K562 (cell line): ENCODE measurements at regions not wholly inside any gene's neighbourhood (a gene's known extent, or its start where the extent isn't known, plus 50 kb on each side); places are given as distances from the start of the nearest gene placed in this dataset.

Source experiments
- ATAC-seq: fragments of 200-7000 bp; cut with Tn5 transposase; 3 replicates; pipeline ENCODE4 v1.9.1; 2020; ENCODE audit warnings: moderate library complexity
- BruUV-seq: library from RNA; stranded (reverse); fragments of 400-500 nt; replicated peaks from 2 replicates; lab custom pipeline; 2021; lab: Mats Ljungman, UMichigan
- CTCF ChIA-PET: fragments of 300-600 bp; formaldehyde crosslinking; extraction: SDS; loops from one replicate; lab custom pipeline; 2021; ENCODE audit warnings: low intra/inter-chr PET ratio; lab: Yijun Ruan, JAX
- POLR2A ChIA-PET: fragments of 300-600, 350-650 bp; sonication (Branson Sonifier 250); formaldehyde crosslinking; extraction: SDS; loops from one replicate; lab custom pipeline; 2021; ENCODE audit warnings: antibody characterized with exemption, inconsistent platforms; lab: Yijun Ruan, JAX
- DNase-seq, 4 experiments: peaks; one replicate each; pipeline versions ENCODE4 v3.0.0 to v3.0.0-alpha.2; 2011 to 2018; ENCODE audit warnings: low spot score in 3 of 4, mixed read lengths in 3 of 4; ENCODE audit errors: extremely low read depth in 1 of 4
- FAIRE-seq: peaks from 2 replicates; lab custom pipeline; 2011; peaks lifted over from hg19 to GRCh38; lab: Jason Lieb, UNC
- H2AFZ ChIP-seq: 2 replicates; pipeline ENCODE4 v1.6.0; 2011; ENCODE audit warnings: low read depth, low read length, control low read depth, inconsistent platforms
- H3K27ac ChIP-seq: fragments of 200-600 bp; 3 replicates; pipeline ENCODE4 v1.8.0; 2011; ENCODE audit warnings: low read depth, mild to moderate bottlenecking, control low read depth, inconsistent platforms, low read length, moderate library complexity, mixed read lengths; ENCODE audit errors: extremely low read depth
- H3K27me3 ChIP-seq, 2 experiments: fragments of 300-600 bp in 1 of 2; 2 replicates in 1 of 2; 3 replicates in 1 of 2; pipeline versions ENCODE4 v1.6.0 to v1.8.0; 2011; ENCODE audit warnings: inconsistent platforms in 2 of 2, low read length in 2 of 2, mild to moderate bottlenecking in 1 of 2, mixed read lengths in 1 of 2, moderate library complexity in 1 of 2; ENCODE audit not compliant: control insufficient read depth in 2 of 2, insufficient read depth in 2 of 2
- H3K36me3 ChIP-seq: fragments of 300-600 bp; 3 replicates; pipeline ENCODE4 v1.8.0; 2011; ENCODE audit warnings: mild to moderate bottlenecking, low read length, inconsistent platforms; ENCODE audit not compliant: control insufficient read depth, insufficient read depth
- H3K4me1 ChIP-seq, 2 experiments: fragments of 200-600 bp in 1 of 2; replicated peaks in 1 of 2; 2 replicates in 1 of 2; 3 replicates in 1 of 2; pipeline versions ENCODE4 v1.5.1 to v1.8.0; 2011; ENCODE audit warnings: inconsistent platforms in 2 of 2, low read length in 2 of 2, mild to moderate bottlenecking in 1 of 2, mixed read lengths in 1 of 2, moderate library complexity in 1 of 2; ENCODE audit not compliant: control insufficient read depth in 2 of 2, insufficient read depth in 2 of 2
- H3K4me2 ChIP-seq: 2 replicates; pipeline ENCODE4 v1.6.1; 2011; ENCODE audit warnings: low read length, control low read depth, inconsistent platforms, mixed read lengths; ENCODE audit not compliant: insufficient read depth
- H3K4me3 ChIP-seq: fragments of 200-600 bp; sonication (generic), shearing (Covaris generic); 2 replicates; pipeline ENCODE4 v1.5.1; 2016; ENCODE audit warnings: control low read depth, inconsistent platforms
- H3K79me2 ChIP-seq: fragments of 200-600 bp; 3 replicates; pipeline ENCODE4 v1.8.0; 2011; ENCODE audit warnings: low read length, inconsistent platforms; ENCODE audit not compliant: control insufficient read depth, insufficient read depth
- H3K9ac ChIP-seq, 2 experiments: 2 replicates each; pipeline versions ENCODE4 v1.6.0 to v1.6.1; 2011; ENCODE audit warnings: low read depth in 2 of 2, low read length in 2 of 2, control low read depth in 1 of 2, inconsistent platforms in 1 of 2, mild to moderate bottlenecking in 1 of 2, mixed read lengths in 1 of 2; ENCODE audit not compliant: insufficient read depth in 1 of 2
- H3K9me1 ChIP-seq: one replicate; pipeline ENCODE4 v1.6.0; 2011; ENCODE audit warnings: inconsistent platforms, mild to moderate bottlenecking, low read length, moderate library complexity; ENCODE audit not compliant: control insufficient read depth, insufficient read depth
- H3K9me3 ChIP-seq: replicated peaks from 2 replicates; pipeline ENCODE4 v1.5.1; 2011; ENCODE audit warnings: low read depth, low read length, inconsistent platforms; ENCODE audit not compliant: control insufficient read depth, insufficient read depth
- H4K20me1 ChIP-seq: replicated peaks from 2 replicates; pipeline ENCODE4 v1.6.1; 2011; ENCODE audit warnings: low read length, inconsistent platforms, mixed read lengths; ENCODE audit not compliant: control insufficient read depth, insufficient read depth
- PHB2 ChIP-seq: fragments of 450-650 bp; IDR thresholded peaks from 2 replicates; pipeline ENCODE4 v1.6.1; 2017; ENCODE audit warnings: low read depth
- ZNF143 ChIP-seq: sonication (generic); formaldehyde crosslinking; IDR thresholded peaks from 2 replicates; pipeline ENCODE4 v1.9.0; 2022; ENCODE audit warnings: mild to moderate bottlenecking, missing genetic modification reagents
- ZNF217 ChIP-seq: sonication (generic); formaldehyde crosslinking; IDR thresholded peaks from 2 replicates; pipeline ENCODE4 v1.8.0; 2022; ENCODE audit warnings: mild to moderate bottlenecking, missing genetic modification reagents
- ZNF586 ChIP-seq: fragments of 450-650 bp; formaldehyde crosslinking; conservative IDR thresholded peaks from 2 replicates; pipeline ENCODE4 v1.4.0; 2020; ENCODE audit warnings: mild to moderate bottlenecking, moderate library complexity
- ZNF589 ChIP-seq: fragments of 200-800 bp; sonication (Bioruptor generic); IDR thresholded peaks from 2 replicates; pipeline ENCODE4 v1.6.1; 2016; ENCODE audit warnings: low read depth, missing genetic modification characterization, missing compliant biosample characterization
- ZNF764 ChIP-seq: fragments of 250-450 bp; sonication (Bioruptor Pico); IDR thresholded peaks from 2 replicates; pipeline ENCODE4 v1.4.0; 2020; ENCODE audit warnings: low read depth, mild to moderate bottlenecking, moderate library complexity
- WGBS: fragments of 100-300 bp; shearing (Covaris generic); methylation state at CpG from one replicate; pipeline ENCODE4 v1.1.6; 2016; ENCODE audit warnings: low coverage, mixed read lengths; ENCODE audit not compliant: insufficient coverage; ENCODE audit errors: missing lambda C conversion rate; 5-methylcytosine and 5-hydroxymethylcytosine counted together
- in situ Hi-C: fragments of 300-500 bp; cut with MboI; formaldehyde crosslinking; loops from 4 replicates; pipeline ENCODE4 v1.15.0; 2018; ENCODE audit warnings: inconsistent platforms, mixed read lengths
- intact Hi-C: fragments of 100-400 bp; cut with micrococcal nuclease; formaldehyde crosslinking; loops from 2 replicates; pipeline ENCODE4 v1.14.2; 2022
- TF ChIP-seq, protein P1 (sequence below): IDR thresholded peaks from 3 replicates; pipeline ENCODE4 v1.6.1; 2011; ENCODE audit warnings: borderline replicate concordance, mild to moderate bottlenecking; ENCODE audit not compliant: insufficient read length, insufficient read depth

DNA sequence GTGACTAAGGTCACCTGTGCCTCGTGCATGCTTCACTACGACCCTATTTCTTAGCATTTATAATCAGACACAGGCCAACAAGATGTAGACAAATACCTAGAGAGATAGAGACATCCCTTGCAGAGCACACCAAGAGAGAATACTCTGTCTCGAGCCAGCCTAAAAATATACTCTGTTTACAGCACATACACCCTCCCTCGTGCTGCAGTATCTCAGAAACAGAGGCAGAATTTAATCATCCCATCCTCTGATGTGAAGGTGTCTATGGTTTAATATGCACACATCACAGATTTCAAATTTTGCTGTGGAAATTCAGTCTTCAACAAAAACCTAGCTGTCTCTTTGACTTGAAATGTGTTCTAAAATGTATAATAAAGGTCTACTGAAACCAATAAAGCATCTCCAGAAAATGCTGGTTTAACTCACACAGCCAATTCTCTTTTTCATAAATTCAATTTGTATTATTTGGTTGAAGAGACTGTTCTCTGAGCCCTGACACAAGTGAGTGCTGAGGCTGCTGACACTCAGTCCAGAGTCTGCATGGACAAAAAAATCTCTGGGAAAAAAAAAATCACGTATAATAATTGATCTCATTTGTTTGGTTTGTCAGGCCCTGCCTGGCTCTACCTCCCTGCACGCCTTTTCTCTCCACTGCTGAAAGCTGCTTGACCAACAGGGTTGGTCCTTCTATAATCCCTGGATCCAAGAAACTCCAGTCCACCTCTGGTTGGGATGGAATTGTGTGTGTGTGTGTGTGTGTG, 142.0 kb upstream of the FSHR start:
- CTCF ChIA-PET: no interaction called here
- H3K4me3 ChIP-seq: no peak overlapping the region
- FAIRE-seq: no peak
- in situ Hi-C loops: no loop called here
- H3K9me1 ChIP-seq: no peaks in the 10 kb centered on the region
- no peaks in the 10 kb centered on the region for H3K79me2 ChIP-seq
- TF ChIP-seq ZNF143 (CRISPR knock-in tag) (no peak), ZNF586 (CRISPR knock-in tag) (no peak), PHB2 (no peak), ZNF589 (CRISPR knock-in tag) (no peak), ZNF764 (no peak), ZNF217 (CRISPR knock-in tag) (no peak)
- TF ChIP-seq, protein P1, sequence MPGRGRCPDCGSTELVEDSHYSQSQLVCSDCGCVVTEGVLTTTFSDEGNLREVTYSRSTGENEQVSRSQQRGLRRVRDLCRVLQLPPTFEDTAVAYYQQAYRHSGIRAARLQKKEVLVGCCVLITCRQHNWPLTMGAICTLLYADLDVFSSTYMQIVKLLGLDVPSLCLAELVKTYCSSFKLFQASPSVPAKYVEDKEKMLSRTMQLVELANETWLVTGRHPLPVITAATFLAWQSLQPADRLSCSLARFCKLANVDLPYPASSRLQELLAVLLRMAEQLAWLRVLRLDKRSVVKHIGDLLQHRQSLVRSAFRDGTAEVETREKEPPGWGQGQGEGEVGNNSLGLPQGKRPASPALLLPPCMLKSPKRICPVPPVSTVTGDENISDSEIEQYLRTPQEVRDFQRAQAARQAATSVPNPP: no peak
- no peak overlapping the region for H3K9ac ChIP-seq
- no peak for DNase-seq
- H3K27me3 ChIP-seq: no peaks in the 10 kb centered on the region
- no peaks in the 10 kb centered on the region for H3K9me3 ChIP-seq
- no TSS peak for BruUV-seq
- POLR2A ChIA-PET: no interaction called here
- H3K4me2 ChIP-seq: no peak overlapping the region
- no peaks in the 10 kb centered on the region for H4K20me1 ChIP-seq
- no peak for ATAC-seq
- H3K27ac ChIP-seq: no peak overlapping the region
- H3K4me1 ChIP-seq: no peaks in the 10 kb centered on the region
- no peaks in the 10 kb centered on the region for H3K36me3 ChIP-seq
- WGBS: 2% methylated on average over 6 of the region's 6 CpGs
- intact Hi-C loops: no loop called here
- no peak overlapping the region for H2AFZ ChIP-seq
